Ureter (tissue), 1 donor: ENCODE measurements at regions not wholly inside any gene's neighbourhood (a gene's known extent, or its start where the extent isn't known, plus 50 kb on each side); places are given as distances from the start of the nearest gene placed in this dataset.

Experiments used
- DNase-seq: peaks from one replicate; pipeline ENCODE4 v3.0.0-alpha.2; 2020; ENCODE audit warnings: low spot score
- donor health status: DM: yes; HTN: yes; CAD: no.

DNA sequence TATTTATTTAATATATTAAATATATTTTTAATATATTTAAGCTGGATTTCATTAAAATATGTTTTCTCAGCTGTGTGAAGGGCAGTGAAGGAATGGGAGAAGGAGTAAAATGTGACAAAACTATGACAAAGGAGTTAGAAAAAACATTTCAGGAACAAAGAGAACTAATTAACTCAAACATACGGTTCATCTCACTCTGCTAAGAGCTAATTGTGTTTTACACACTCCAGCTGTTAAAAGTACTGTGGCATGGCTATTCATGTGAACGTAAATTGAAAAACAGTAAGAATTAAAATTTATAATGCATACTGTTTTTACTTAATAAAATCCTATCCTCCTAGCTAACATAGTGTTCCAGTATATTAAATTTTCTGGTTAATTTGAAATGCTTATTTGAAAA, 262.5 kb upstream of the GNAI1 start:
- DNase-seq: no peak

DNA sequence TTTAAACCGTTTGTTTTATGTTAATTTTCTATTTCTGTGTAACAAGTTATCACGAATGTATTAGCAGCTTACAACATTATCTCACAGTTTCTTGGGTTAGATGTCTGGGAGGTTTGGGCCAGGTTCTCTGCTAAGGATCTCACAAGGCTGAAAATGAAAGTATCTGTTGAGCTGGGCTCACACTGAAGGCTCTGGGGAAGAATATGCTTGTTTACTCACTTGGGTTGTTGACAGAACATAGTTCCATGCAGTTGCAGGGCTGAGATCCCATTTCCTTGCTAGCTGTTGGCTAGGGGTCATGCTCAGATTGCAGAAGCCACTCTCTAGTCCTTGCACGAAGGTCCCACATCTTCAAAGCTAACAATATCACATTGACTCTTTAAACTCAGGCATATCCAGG, 266.6 kb upstream of the GNAI1 start:
- DNase-seq: no peak

DNA sequence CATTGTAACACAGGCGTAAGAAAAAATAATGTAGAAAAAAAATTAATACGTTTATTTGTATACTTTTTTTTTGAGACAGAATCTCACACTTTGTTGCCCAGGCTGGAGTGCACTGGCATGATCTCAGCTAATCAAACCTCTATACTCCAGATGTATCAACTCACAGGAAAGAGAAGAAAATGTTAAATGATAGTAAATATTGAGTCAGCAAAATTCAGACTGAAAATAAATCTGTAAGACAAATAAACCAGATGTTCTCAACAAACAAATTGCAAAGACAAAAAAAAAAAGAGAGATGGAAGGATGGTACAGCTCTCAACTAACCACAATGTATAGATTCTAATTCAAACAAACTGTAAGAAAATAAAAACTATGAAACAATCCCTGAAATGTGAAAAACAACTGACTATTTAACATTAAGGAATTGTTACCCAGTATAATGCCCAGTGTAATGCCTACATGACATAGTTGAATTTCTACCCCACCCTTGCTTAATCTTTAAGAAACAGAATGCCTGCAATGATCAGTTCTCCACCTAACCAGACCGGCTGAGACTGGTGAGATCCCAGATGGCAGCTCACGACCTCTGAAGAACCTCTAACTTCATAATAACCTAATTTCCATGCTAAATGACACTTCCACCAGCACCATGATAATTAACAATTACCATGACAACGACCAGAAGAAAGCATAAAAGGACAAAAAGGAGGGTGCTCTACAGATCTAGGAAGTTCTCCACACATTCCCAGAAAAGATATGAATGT, 272.0 kb upstream of the GNAI1 start:
- DNase-seq: no peak

DNA sequence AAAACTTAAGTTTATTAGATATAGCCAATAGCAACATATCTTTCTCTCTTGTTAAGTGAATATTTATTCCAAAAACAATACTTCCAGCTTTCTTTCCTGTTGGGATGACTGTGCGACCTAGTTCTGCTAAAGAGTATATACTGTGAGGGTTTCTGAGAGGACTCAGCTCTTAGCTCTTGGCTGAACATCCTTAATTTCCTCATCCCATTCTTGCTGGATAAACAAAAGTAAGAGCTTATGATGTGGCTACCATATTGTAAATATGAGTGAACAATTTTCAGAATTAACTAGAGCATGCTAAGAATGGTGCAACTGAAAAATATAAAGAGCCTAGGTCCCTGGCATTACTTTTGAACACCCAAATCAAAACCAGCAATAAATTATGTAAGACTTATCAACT, 279.5 kb upstream of the GNAI1 start:
- no peak for DNase-seq

DNA sequence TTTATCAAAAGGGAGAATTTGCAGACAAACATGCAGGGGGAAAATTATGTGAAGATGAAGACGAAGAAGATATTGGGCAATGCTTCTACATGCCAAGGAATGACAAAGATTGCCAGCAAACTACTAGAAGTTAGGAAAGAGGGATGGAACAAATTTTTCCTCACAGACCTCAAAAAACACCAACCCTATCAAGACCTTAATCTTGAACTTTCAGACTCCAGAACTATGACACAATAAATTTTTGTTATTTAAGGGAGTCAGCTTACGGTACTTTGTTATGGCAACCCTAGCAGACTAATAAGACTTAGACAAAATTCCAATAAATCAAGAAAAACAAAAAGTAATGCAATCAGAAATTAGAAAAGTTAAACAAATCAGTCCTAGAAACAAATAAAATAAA, 280.0 kb upstream of the GNAI1 start:
- DNase-seq: no peak

DNA sequence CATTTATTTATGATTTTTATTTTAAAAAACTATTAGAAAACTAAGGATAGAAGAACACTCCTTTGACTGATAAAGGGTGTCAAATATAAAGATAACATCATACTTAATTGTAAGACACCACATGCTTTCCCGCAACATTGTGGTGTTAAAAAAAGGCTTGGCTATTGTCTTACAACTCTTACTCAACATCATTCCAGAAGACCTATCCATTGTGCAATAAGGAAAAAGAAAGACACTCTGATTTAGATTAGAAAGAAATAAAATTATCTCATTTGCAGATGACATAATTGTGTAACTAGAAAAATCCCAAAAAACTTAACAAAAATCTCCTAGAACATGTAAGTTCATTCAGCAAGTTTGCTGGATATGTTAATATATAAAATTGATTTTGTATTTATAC, 296.7 kb upstream of the GNAI1 start:
- DNase-seq: no peak

DNA sequence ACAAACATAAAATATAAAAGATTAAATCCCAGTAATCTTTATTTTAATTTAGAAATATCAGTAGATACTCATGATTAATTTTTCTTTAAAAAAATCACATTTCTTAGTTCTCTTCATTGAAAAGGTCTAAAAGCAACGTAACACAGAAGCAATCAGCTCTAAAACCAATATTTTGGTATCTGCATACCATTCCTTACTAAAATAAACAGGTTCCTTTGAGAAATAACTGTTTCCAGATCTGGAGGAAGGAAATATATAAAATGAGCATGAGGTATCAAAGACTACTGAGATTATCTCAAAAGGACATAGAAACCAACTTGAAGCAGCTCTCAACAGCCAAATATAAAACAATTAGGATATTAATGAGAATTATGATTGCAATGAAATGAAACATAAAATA, 301.0 kb upstream of the GNAI1 start:
- DNase-seq: no peak

DNA sequence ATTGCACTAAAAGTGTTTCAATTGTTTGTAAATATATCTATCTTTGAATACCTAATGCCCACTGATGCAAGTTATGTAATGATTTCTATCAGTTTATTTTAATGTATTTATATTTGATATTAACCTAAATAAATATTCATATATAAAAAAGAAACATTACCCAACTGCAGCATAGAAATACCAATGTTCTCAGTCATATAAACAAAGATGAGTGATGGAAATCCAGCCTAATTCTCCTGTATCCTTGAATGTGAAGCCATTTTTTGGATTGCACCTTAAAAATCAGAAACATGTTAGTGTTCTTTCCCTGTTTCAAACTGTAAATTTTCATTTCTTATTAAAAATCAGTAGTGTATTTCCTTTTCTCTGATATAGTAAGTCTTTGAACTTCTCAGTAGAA, 305.8 kb upstream of the GNAI1 start:
- no peak for DNase-seq

DNA sequence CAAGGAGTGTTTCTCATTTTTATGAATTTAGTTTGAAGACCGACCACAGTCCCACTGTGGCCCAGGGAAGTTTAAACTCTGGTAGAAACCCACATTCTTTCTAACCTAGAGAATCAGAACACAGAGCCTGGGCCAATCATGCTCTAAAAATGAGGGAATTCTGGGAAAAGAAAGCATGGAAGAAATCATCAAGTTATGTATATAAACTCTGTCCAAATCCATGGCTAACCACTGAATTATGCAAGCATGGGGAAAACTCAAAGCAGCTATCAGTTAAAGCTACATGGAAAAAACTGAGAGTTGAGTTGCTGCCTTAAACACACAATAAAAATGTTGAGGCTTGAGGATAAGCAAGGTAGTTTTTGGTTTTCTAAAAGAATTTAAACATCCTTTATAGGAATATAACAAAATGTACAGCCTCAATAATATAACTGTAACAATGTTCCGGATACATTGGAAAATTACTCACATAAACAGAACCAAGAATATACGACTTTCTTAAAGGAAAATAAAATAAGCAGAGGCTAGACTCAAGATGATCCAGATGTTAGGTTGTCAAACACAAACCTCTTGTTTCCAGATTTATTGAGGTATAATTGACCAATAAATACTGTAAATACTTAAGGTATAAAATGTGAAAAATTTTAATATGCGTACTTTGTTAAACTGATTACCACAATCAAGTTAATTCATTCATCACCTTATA, 311.2 kb upstream of the GNAI1 start:
- DNase-seq: no peak

DNA sequence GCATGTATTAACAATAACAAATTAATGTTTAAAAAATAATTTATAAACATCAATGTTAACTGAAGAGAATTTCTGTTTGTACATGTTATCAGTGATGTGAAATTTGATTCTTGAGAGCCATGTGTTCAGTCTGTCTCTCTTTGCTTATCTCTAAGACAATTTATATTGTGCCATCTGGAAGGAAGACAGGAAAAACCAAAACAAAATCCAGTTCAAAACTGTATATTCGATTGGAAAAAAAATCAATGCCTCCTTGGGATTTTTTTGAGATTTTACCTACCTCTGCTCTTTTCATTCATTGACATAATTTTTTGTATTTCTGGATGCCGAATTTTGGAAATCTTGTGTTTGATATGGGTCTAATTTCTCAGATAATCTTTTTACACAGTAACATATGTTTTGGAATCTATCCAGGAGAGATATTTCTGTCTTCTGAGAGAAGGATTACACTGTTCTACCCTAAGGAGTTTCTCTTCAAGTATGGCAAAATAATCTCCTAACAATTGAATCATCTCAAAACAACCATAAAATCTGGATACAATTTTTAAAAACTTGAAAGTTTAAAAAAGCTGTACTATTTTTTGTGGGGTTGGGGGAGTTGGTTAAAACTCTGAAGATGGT, 311.9 kb upstream of the GNAI1 start:
- DNase-seq: no peak

DNA sequence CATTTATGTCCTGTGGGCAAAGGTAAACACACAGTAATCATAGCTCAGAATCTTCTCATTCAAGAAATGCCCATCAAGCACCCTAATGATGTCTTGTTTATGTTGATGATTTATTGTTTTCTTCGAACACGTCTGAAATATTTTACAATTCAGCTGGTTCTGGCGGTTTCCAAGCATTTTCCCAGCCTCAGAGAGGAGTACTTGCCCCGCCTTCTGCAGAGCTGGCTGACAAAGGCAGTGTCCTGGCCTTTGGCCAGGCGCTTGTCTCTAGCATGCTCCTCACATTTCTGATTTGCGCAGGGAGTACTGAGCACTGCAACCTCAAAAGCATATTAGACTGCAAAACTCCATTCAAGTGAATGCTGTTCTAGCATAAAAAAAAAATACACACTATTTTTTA, 314.2 kb upstream of the GNAI1 start:
- DNase-seq: no peak

DNA sequence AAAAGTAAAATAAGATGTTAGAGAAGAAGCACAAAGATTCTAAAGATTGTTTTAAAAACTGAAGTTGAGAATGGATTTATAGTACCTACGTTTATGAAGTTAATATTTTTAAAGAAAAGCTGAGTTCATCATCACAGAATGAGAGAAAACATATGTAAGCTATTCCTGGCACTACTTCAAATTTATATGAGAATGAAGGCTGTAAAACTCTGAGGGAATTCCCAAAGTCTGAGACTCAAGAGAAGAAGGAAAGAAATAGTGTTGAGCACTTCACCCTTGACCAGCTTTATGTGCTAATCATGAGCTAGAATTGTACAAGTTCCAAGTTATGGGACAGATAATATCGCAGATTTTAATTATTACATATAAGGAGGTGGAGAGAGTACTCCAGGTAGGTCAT, 323.7 kb upstream of the GNAI1 start:
- no peak for DNase-seq

DNA sequence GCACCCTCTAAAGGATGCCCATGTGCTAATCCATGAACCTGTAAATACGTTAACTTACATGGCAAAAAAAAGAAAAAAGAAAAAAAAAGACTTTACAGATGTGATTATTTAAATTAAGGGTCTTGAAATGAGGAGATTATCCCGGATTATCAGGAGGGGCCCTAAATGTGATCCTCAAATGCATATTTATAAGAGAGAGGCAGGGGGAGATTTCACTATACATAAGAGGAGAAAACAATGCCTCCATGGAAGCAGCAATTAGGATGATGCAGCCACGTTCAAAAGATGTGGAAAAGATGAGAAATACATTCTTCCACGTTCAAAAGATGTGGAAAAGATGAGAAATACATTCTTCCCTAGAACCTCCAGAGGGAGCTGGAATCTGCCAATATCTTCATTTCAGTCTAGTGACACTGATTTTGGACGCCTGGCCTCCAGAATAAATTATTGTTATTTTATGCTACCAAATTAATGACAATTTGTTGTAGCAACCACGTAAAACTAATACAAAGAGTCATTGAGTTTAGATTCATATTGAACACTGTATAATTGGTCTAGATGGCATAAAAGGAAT, 328.4 kb upstream of the GNAI1 start:
- DNase-seq: no peak

DNA sequence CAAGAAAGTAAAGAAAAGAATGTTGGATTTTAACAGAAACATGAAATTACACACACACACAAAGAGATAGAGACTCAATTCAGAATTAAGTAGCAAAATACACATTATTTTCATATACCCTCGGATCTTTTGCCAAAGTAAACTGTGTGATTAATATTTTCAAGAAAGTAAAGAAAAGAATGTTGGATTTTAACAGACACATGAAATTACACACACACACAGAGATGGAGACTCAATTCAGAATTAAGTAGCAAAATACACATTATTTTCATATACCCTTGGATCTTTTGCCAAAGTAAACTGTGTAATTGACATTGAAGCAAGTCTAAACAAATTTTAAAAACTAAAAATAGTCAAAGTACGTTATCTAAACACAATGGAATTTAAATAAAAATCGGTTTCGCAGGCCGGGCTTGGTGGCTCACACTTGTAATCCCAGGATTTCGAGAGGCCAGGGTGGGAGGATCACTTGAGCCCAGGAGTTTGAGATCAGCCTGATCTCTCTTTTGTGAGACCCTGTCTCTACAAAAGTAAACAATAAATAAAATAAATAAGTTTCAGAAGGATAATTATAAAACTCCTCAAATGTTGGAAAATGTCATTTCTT, 337.3 kb upstream of the MAGI2 start:
- no peak for DNase-seq

DNA sequence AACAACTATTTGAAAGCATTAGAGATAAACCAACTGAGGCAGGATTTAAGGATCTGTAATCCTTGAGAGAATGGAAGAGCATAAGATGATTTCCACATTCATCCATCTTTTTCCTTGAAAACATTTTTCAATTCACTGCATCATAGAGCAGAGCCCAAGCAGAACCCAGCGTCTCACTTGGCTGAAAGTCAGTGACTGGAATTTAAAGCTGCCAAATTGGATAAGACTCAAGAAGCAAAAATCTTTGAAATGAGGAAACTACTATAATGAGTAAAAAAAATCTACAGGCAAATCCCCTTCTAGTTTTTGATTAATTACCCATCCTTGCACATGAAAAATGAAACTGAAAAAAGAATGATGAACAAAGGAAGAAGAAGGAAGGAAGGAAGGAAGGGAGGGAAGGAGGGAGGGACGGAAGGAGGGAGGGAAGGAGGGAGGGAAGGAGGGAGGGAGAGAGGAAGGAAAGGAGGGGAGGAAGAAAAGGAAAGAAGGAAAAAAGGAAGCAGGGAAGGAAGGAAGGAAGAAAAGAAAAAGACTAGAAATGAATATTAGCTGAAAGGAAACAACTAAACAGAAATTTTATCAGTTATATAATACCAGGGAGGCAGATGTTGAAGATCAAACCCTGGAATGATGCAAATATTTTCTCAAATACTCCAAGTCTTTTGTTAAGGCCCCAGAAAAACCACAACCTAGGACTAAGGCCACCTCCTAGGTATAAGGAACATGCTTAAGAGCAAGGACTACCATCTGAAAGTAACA, 336.3 kb upstream of the MAGI2 start:
- no peak for DNase-seq

DNA sequence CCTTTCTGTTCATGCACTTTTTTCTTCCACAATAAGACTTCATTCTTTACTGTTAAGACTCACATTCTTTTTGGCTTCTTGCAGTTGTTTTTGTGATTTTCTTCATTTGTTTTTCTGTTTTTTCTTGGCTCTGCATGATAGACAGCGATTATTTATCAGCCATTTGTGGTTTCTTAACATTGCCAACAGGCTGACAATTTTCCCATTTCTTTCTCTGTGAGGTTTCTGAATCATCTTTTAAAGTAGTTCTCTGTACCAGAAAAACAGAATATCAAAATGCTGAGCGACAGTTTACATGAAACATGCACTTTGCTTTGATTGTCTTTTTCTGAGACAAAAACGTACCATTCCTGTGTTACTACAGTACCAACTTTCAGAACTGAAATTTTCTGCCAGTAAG, 334.2 kb upstream of the MAGI2 start:
- DNase-seq: no peak

DNA sequence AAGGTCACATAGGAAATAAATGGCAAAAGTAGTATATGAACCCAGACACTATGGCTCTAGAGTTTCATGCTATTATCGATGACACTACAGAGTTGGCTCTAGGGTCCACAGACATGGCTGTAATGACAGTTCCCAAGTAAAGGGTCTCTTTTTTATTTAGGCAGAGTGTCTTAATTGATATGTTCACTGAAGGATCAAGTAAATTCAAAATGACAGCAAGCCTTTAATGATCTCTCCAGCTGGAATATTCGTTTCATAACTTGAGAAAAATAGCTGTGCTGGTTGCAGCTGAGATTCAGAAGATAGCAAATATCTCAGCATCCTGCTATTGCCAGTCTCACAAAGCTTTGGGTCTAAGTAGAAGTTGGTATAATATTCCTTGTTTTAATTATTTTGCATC, 333.6 kb upstream of the MAGI2 start:
- DNase-seq: no peak

DNA sequence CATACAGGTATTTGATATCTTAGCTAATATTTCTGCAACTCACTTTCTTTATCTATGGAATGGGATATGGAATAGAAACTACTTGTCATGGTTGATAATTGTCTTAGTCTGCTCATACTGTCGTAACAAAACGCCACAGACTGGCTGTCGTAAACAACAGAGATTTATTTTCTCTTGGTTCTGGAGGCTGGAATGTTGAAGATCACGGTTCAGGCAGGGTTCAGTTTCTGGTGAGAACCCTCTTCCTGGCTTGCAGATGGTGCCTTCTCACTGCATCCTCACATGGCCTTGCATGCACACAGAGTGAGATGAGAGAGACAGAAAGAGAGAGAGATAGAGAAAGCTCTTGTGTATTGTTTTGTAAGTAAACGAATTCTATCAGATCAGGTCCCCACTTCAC, 332.7 kb upstream of the MAGI2 start:
- no peak for DNase-seq

DNA sequence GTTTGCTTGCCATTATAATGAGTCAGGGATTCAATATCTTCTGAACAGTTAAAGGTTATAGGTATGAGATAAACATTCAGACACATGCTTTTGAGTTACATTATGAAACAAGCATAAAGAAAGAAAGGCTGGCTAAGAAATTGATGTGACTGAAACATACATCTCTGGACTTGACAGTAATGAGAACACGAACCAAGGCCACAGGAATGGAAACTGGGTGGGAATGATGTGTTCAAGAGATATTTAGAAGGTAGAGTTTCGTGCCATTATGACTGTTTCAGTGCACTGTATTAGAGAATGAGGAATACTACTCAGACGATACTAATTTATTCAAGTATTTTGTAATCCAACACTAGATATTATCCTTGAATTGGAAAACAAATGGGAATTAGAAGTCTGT, 332.1 kb upstream of the MAGI2 start:
- no peak for DNase-seq

DNA sequence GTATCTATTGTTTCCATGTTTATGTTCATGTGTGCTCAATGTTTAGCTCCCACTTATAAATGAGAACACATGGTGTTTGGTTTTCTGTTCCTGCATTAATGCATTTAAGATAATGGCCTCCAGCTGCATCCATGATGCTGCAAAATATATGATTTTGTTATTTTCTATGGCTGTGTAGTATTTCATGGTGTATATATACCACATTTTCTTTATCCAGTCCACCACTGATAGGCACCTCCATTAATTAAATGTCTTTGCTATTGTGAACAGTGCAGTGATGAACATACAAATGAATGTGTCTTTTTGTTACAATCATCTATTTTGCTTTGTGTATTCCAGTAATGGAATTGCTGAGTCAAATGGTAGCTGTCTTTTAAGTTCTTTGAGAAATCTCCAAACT, 329.4 kb upstream of the MAGI2 start:
- DNase-seq: no peak

DNA sequence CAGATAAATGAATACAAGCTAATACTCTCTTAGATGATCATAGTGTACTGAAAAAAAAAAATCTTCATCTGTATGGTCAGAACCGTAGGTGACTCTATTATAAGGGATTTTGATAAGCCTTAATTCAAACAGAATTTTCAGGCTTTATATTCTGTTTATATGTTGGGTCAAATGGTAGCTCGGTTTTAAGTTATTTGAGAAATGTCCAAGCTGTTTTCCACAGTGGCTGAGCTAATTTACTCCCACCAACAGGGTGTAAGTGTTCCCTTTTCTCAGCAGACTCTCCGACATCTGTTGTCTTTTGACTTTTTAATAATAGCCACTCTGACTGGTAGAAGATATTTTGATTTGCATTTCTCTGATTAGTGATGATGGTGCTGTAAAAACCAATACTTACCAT, 328.8 kb upstream of the MAGI2 start:
- no peak for DNase-seq

DNA sequence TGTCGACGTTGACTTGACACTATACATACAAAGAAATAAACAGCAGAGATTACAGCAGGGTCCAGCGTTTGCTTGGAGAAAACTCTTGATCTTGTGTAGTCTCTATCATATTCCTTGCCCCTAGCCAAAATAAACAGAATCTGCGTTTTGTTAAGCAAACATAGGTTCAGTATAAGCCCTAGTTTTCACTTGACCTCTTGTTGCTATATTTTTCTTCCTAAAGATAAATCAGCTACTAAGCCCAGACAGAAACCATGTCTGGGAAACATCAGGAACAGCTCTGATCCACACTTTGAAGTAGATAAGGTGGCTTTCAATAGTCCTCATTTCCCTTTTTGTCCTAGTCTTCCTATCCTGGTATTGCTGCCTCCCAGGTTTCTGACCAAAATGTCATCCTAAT, 328.2 kb upstream of the MAGI2 start:
- no peak for DNase-seq
